HUES6 (cell line): ENCODE measurements at regions not wholly inside any gene's neighbourhood (a gene's known extent, or its start where the extent isn't known, plus 50 kb on each side); places are given as distances from the start of the nearest gene placed in this dataset.

ENCODE experiments used
- H3K27ac ChIP-seq: 2 replicates; pipeline ENCODE4 v1.7.0; 2013; ENCODE audit warnings: low read depth, mild to moderate bottlenecking, low read length, inconsistent platforms
- H3K27me3 ChIP-seq: 2 replicates; pipeline ENCODE4 v1.6.1; 2013; ENCODE audit warnings: low read length; ENCODE audit not compliant: control insufficient read depth, insufficient read depth
- H3K36me3 ChIP-seq: 2 replicates; pipeline ENCODE4 v1.6.1; 2013; ENCODE audit warnings: low read length; ENCODE audit not compliant: control insufficient read depth, insufficient read depth
- H3K4me1 ChIP-seq: 2 replicates; pipeline ENCODE4 v1.6.1; 2013; ENCODE audit warnings: low read length; ENCODE audit not compliant: control insufficient read depth, insufficient read depth
- H3K4me3 ChIP-seq: 2 replicates; pipeline ENCODE4 v1.5.1; 2013; ENCODE audit warnings: low read depth, low read length
- H3K9ac ChIP-seq: one replicate; pipeline ENCODE4 v1.6.1; 2013; ENCODE audit warnings: mild to moderate bottlenecking, low read length
- H3K9me3 ChIP-seq: 2 replicates; pipeline ENCODE4 v1.6.1; 2013; ENCODE audit warnings: low read depth, low read length; ENCODE audit not compliant: control insufficient read depth, insufficient read depth

- no peak overlapping the region for H3K27ac ChIP-seq
- no peaks in the 10 kb centered on the region for H3K9me3 ChIP-seq
- peaks cover 6% of the 10 kb centered on the region; the same call in 1 of the 2 replicates for H3K4me1 ChIP-seq
Measured at GRCh38 chr9:117858561-117858960, 154.4 kb downstream of the TLR4 start.

GRCh38 chr9:117860849-117861248 lies 156.6 kb downstream of the TLR4 start:
- Histone ChIP-seq H3K4me1 (peaks cover 6% of the 10 kb centered on the region; the same call in 1 of the 2 replicates), H3K27me3 (no peaks in the 10 kb centered on the region), H3K4me3 (no peak overlapping the region), H3K9me3 (no peaks in the 10 kb centered on the region), H3K27ac (no peak overlapping the region), H3K9ac (no peak overlapping the region), H3K36me3 (no peaks in the 10 kb centered on the region)

More at GRCh38 chr9:117858561-117858960, 154.4 kb downstream of the TLR4 start:
- Histone ChIP-seq H3K36me3 (no peaks in the 10 kb centered on the region), H3K27me3 (no peaks in the 10 kb centered on the region), H3K4me3 (no peak overlapping the region), H3K9ac (no peak overlapping the region)

- no peak overlapping the region for H3K4me3 ChIP-seq
- H3K9me3 ChIP-seq, result no peaks in the 10 kb centered on the region
- no peak overlapping the region for H3K9ac ChIP-seq
- no peaks in the 10 kb centered on the region for H3K4me1 ChIP-seq
- no peaks in the 10 kb centered on the region for H3K27me3 ChIP-seq
- H3K36me3 ChIP-seq, result no peaks in the 10 kb centered on the region
- H3K27ac ChIP-seq, result no peak overlapping the region
Measured at GRCh38 chr9:117864385-117865057, 160.3 kb downstream of the TLR4 start.

- no peak overlapping the region for H3K9ac ChIP-seq
- no peaks in the 10 kb centered on the region for H3K36me3 ChIP-seq
- no peak overlapping the region for H3K4me3 ChIP-seq
- H3K27me3 ChIP-seq, result no peaks in the 10 kb centered on the region
- no peaks in the 10 kb centered on the region for H3K9me3 ChIP-seq
- H3K4me1 ChIP-seq, result no peaks in the 10 kb centered on the region
- H3K27ac ChIP-seq, result no peak overlapping the region
Measured at GRCh38 chr9:117868594-117868993, 164.4 kb downstream of the TLR4 start.

- Histone ChIP-seq H3K27ac (no peak overlapping the region), H3K4me1 (no peaks in the 10 kb centered on the region), H3K9ac (no peak overlapping the region), H3K36me3 (no peaks in the 10 kb centered on the region), H3K4me3 (no peak overlapping the region), H3K9me3 (no peaks in the 10 kb centered on the region), H3K27me3 (no peaks in the 10 kb centered on the region)
Measured at GRCh38 chr9:117869287-117869686, 165.1 kb downstream of the TLR4 start.

GRCh38 chr9:117869712-117870111 lies 165.5 kb downstream of the TLR4 start:
- H3K4me3 ChIP-seq, result no peak overlapping the region
- no peak overlapping the region for H3K27ac ChIP-seq
- H3K27me3 ChIP-seq, result no peaks in the 10 kb centered on the region
- no peaks in the 10 kb centered on the region for H3K9me3 ChIP-seq
- no peak overlapping the region for H3K9ac ChIP-seq
- H3K36me3 ChIP-seq, result no peaks in the 10 kb centered on the region
- no peaks in the 10 kb centered on the region for H3K4me1 ChIP-seq

- no peak overlapping the region for H3K27ac ChIP-seq
- no peak overlapping the region for H3K9ac ChIP-seq
- no peaks in the 10 kb centered on the region for H3K27me3 ChIP-seq
- H3K4me1 ChIP-seq, result no peaks in the 10 kb centered on the region
- H3K4me3 ChIP-seq, result no peak overlapping the region
- no peaks in the 10 kb centered on the region for H3K9me3 ChIP-seq
- no peaks in the 10 kb centered on the region for H3K36me3 ChIP-seq
Measured at GRCh38 chr9:117873664-117874063, 169.5 kb downstream of the TLR4 start.

- Histone ChIP-seq H3K36me3 (no peaks in the 10 kb centered on the region), H3K4me3 (no peak overlapping the region), H3K9me3 (no peaks in the 10 kb centered on the region), H3K9ac (no peak overlapping the region), H3K27ac (no peak overlapping the region), H3K4me1 (no peaks in the 10 kb centered on the region), H3K27me3 (no peaks in the 10 kb centered on the region)
Measured at GRCh38 chr9:117875886-117876285, 171.7 kb downstream of the TLR4 start.

- H3K9ac ChIP-seq, result no peak overlapping the region
- no peaks in the 10 kb centered on the region for H3K36me3 ChIP-seq
- no peaks in the 10 kb centered on the region for H3K4me1 ChIP-seq
Measured at GRCh38 chr9:117882171-117882570, 178.0 kb downstream of the TLR4 start.

GRCh38 chr9:117886616-117887015 lies 182.4 kb downstream of the TLR4 start:
- Histone ChIP-seq H3K4me3 (no peak overlapping the region), H3K36me3 (no peaks in the 10 kb centered on the region), H3K27me3 (no peaks in the 10 kb centered on the region), H3K9me3 (no peaks in the 10 kb centered on the region), H3K27ac (no peak overlapping the region), H3K9ac (no peak overlapping the region), H3K4me1 (no peaks in the 10 kb centered on the region)

More at GRCh38 chr9:117882171-117882570, 178.0 kb downstream of the TLR4 start:
- no peaks in the 10 kb centered on the region for H3K27me3 ChIP-seq
- H3K9me3 ChIP-seq, result no peaks in the 10 kb centered on the region
- no peak overlapping the region for H3K27ac ChIP-seq
- H3K4me3 ChIP-seq, result no peak overlapping the region

- no peak overlapping the region for H3K27ac ChIP-seq
- no peak overlapping the region for H3K9ac ChIP-seq
- H3K36me3 ChIP-seq, result no peaks in the 10 kb centered on the region
- no peaks in the 10 kb centered on the region for H3K27me3 ChIP-seq
- no peak overlapping the region for H3K4me3 ChIP-seq
- no peaks in the 10 kb centered on the region for H3K9me3 ChIP-seq
- H3K4me1 ChIP-seq, result no peaks in the 10 kb centered on the region
Measured at GRCh38 chr9:117887383-117887782, 183.2 kb downstream of the TLR4 start.
